Activated CD8-positive, alpha-beta T cell treated with anti-CD3 and anti-CD28 coated beads for 36 hours (primary cell): ENCODE measurements at regions not wholly inside any gene's neighbourhood (a gene's known extent, or its start where the extent isn't known, plus 50 kb on each side); places are given as distances from the start of the nearest gene placed in this dataset.
"Not testable (repeated sequence)": the region's sequence is repeated elsewhere in the genome, so short reads cannot be mapped to it uniquely, and the experiment has no call there.

Experiments
- ATAC-seq: fragments of 200-7000 bp; cut with Tn5 transposase; one replicate; pipeline ENCODE4 v1.10.0; 2021; ENCODE audit warnings: mild to moderate bottlenecking, moderate library complexity
- CTCF ChIA-PET: fragments of 350-600 bp; sonication (Branson Sonifier 250); formaldehyde crosslinking; loops from one replicate; lab custom pipeline; 2021; ENCODE audit warnings: antibody characterized with exemption; lab: Charles Lee
- POLR2A ChIA-PET: fragments of 350-600 bp; sonication (Branson Sonifier 250); formaldehyde crosslinking; loops from one replicate; lab custom pipeline; 2021; ENCODE audit warnings: antibody characterized with exemption; lab: Charles Lee
- DNase-seq: peaks from one replicate; pipeline ENCODE4 v3.0.0-alpha.2; 2020
- H3K27ac Mint-ChIP-seq: one replicate; pipeline ENCODE4 v1.8.0; 2021; ENCODE audit warnings: mild to moderate bottlenecking, mixed read lengths
- H3K27me3 Mint-ChIP-seq: one replicate; pipeline ENCODE4 v1.8.0; 2021; ENCODE audit warnings: mixed read lengths
- H3K36me3 Mint-ChIP-seq: one replicate; pipeline ENCODE4 v1.8.0; 2021; ENCODE audit warnings: low read depth, mixed read lengths
- H3K4me1 Mint-ChIP-seq: one replicate; pipeline ENCODE4 v1.8.0; 2021; ENCODE audit warnings: low read depth, mixed read lengths
- H3K4me3 Mint-ChIP-seq: one replicate; pipeline ENCODE4 v1.8.0; 2021; ENCODE audit warnings: mild to moderate bottlenecking, moderate library complexity, mixed read lengths
- H3K9me3 Mint-ChIP-seq: one replicate; pipeline ENCODE4 v1.8.0; 2021; ENCODE audit warnings: mixed read lengths
- CTCF ChIP-seq: fragments of 200-600 bp; IDR thresholded peaks from one replicate; pipeline ENCODE4 v1.8.0; 2022; ENCODE audit warnings: antibody characterized with exemption, mild to moderate bottlenecking
- intact Hi-C: fragments of 100-400 bp; cut with micrococcal nuclease; formaldehyde crosslinking; loops from one replicate; pipeline ENCODE4 v1.10.0; 2022

GRCh38 chr20:11705512-11705911, 212.2 kb upstream of the BTBD3 start:
- ChIA-PET CTCF (no interaction called here), POLR2A (no interaction called here)
- Mint-ChIP-seq H3K36me3 (no peaks in the 10 kb centered on the region), H3K4me1 (no peaks in the 10 kb centered on the region), H3K27ac (no peak overlapping the region), H3K4me3 (no peak overlapping the region), H3K9me3 (peaks cover 8% of the 10 kb centered on the region), H3K27me3 (no peaks in the 10 kb centered on the region)
- TF ChIP-seq CTCF, result no peak
- ATAC-seq, result no peak
- intact Hi-C loops, result no loop called here
- no peak for DNase-seq

GRCh38 chr20:11708223-11708622, 209.5 kb upstream of the BTBD3 start:
- ATAC-seq, POLR2A ChIA-PET: not testable (repeated sequence)

DNA sequence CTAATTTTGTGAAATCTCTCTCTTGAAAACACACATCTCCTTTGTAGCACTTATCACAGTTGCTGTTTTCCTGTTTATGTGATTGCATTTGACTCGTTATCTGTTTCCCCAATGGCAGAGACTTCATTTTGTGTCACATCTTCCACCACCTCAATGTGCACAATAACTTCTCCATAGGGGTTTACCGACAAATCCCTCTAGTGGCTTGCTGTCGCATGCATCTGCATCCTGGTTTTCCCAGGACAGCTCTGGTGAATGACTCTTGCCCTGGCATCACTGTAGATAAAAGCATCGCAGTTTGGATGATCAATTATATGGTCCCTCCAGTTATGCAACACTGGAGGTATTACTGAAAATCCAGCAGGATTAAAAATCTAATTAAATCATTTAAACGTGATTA, 206.5 kb upstream of the BTBD3 start:
- POLR2A ChIA-PET, result no interaction called here
- no peaks in the 10 kb centered on the region for H3K36me3 Mint-ChIP-seq
- intact Hi-C loops, result no loop called here

More at GRCh38 chr20:11708223-11708622, 209.5 kb upstream of the BTBD3 start:
- CTCF ChIA-PET, H3K27ac Mint-ChIP-seq, DNase-seq, H3K4me1 Mint-ChIP-seq, H3K9me3 Mint-ChIP-seq, H3K4me3 Mint-ChIP-seq, H3K27me3 Mint-ChIP-seq, H3K36me3 Mint-ChIP-seq, intact Hi-C loops: not testable (repeated sequence)

GRCh38 chr20:11712639-11713160, 205.0 kb upstream of the BTBD3 start:
- no peak for DNase-seq
- no peak overlapping the region for H3K27ac Mint-ChIP-seq
- CTCF ChIA-PET, result no interaction called here
- POLR2A ChIA-PET, result no interaction called here
- no peak overlapping the region for H3K4me3 Mint-ChIP-seq
- no peaks in the 10 kb centered on the region for H3K4me1 Mint-ChIP-seq
- intact Hi-C loops, result no loop called here
- ATAC-seq, result no peak
- H3K9me3 Mint-ChIP-seq, result peaks cover 5% of the 10 kb centered on the region
- H3K36me3 Mint-ChIP-seq, result no peaks in the 10 kb centered on the region
- no peak for TF ChIP-seq CTCF
- H3K27me3 Mint-ChIP-seq, result no peaks in the 10 kb centered on the region

More for the DNA sequence above, 206.5 kb upstream of the BTBD3 start:
- H3K4me3 Mint-ChIP-seq, result no peak overlapping the region
- no peak for ATAC-seq
- no peak for DNase-seq
- peaks cover 5% of the 10 kb centered on the region for H3K9me3 Mint-ChIP-seq
- no peaks in the 10 kb centered on the region for H3K27me3 Mint-ChIP-seq
- H3K4me1 Mint-ChIP-seq, result no peaks in the 10 kb centered on the region
- no peak overlapping the region for H3K27ac Mint-ChIP-seq
- TF ChIP-seq CTCF, result no peak
- CTCF ChIA-PET, result no interaction called here

GRCh38 chr20:11714886-11715285, 202.8 kb upstream of the BTBD3 start:
- CTCF ChIA-PET, result interaction anchor here (1.0 kb wide), 1 partner anchor 11 kb away, joined by 3 read pairs; no protein-coding TSS in a partner anchor
- DNase-seq, result no peak
- H3K4me3 Mint-ChIP-seq, result no peak overlapping the region
- intact Hi-C loops, result no loop called here
- no peaks in the 10 kb centered on the region for H3K27me3 Mint-ChIP-seq
- H3K9me3 Mint-ChIP-seq, result peaks cover 1% of the 10 kb centered on the region
- H3K27ac Mint-ChIP-seq, result no peak overlapping the region
- no peaks in the 10 kb centered on the region for H3K4me1 Mint-ChIP-seq
- POLR2A ChIA-PET, result no interaction called here
- TF ChIP-seq CTCF, result no peak
- no peak for ATAC-seq
- H3K36me3 Mint-ChIP-seq, result no peaks in the 10 kb centered on the region
